HG02642 (cell line): ENCODE measurements at regions not wholly inside any gene's neighbourhood (a gene's known extent, or its start where the extent isn't known, plus 50 kb on each side); places are given as distances from the start of the nearest gene placed in this dataset.
"Not testable (repeated sequence)": the region's sequence is repeated elsewhere in the genome, so short reads cannot be mapped to it uniquely, and the experiment has no call there.

Experiments
- ATAC-seq: cut with Tn5 transposase; IDR thresholded peaks from one replicate; pipeline ENCODE4 v1.9.1; 2021; ENCODE audit warnings: mild to moderate bottlenecking; ENCODE audit not compliant: unreplicated experiment, poor library complexity

- ATAC-seq = no peak
These were observed 85.7 kb downstream of the SUCLG1 start for GRCh38 chr2:84373391-84373790.

DNA sequence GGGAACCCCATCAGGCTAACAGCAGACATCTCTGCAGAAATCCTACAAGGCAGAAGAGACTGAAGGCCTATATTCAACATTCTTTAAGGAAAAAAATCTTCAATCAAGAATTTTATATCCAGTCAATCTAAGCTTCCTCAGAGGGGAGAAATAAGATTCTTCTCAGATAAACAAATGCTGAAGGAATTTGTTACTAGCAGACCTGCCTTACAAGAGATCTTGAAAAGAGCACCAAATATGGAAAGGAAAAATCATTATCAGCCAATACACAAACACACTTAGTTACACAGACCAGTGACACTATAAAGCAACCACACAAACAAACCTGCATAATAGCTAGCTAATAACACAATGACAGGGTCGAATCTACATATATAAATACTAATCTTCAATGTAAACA is 96.5 kb downstream of the SUCLG1 start:
- no peak for ATAC-seq

GRCh38 chr2:84338069-84338468 is 121.0 kb downstream of the SUCLG1 start:
- ATAC-seq = no peak

GRCh38 chr2:84327645-84328249 is 131.3 kb downstream of the SUCLG1 start:
- no peak for ATAC-seq

DNA sequence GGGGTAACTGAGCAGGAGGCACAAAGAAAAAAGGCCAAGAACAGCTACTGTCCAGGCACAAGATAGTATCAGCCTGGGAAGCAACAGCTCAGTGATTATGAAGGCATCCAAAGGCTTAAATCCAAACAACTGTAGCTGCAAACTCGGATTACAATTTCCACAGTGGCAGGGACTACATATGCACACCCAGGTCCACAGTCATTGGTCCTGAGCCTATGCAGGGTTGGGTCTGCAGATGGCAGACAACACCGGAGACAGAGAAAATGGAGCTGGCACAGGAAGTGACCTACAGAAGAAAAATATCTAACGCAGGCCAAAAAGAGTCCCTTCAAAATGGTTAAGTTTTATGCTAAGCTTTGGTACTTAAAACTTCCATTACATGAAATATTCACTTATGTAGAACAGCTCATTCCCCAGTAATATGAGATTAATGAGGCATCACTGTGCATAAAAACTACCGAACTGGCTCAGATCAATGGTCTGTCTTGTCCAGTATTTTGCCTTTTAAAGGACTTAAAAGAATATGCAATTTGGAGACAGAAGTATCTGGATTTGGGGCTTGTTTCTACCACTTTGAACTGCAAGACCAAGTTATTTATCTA is 132.1 kb downstream of the SUCLG1 start:
- no peak for ATAC-seq

GRCh38 chr2:84323890-84324289 is 135.2 kb downstream of the SUCLG1 start:
- no peak for ATAC-seq

DNA sequence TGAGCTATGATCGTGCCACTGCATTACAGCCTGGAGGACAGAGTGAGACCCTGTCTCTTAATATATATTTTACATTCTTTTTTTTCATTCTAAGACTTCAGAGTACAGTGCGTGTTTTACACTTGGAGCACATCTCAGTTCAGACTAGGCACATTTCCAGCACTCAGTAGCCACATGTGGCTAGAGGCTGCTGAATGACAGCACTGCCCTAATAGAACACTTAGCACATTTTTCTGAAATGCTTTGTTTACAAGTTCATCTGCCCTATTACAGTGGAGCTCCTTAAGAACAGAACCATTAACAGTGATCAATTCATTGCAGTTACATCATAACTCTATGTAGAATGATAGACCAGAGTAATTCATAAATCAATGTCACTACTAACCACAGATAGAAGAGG is 138.1 kb downstream of the SUCLG1 start:
- ATAC-seq = no peak

DNA sequence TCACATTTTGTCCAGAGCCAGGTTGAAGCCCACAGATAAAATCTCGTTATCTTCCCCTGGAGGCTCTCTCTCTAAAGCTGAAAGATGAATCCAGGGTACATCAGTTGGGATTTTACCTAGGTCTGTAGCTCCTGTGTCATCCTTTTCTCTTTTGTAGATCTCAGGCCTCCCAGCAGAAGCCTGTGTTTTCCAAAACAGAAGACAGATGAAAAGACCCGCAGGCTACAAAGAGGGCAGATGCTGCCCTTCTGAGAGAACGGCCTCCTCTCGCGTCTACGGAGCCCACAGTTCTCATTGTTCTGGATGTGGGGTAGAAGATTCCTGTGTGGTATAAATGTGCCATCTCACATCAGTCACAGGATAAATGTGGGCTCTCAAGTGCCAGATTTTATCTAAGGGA is 139.5 kb downstream of the SUCLG1 start:
- no peak for ATAC-seq

- no peak for ATAC-seq
These were observed 141.9 kb downstream of the SUCLG1 start for GRCh38 chr2:84317135-84317534.

GRCh38 chr2:84314901-84315330 is 144.2 kb downstream of the SUCLG1 start:
- peak; percentile 99 for ATAC-seq

DNA sequence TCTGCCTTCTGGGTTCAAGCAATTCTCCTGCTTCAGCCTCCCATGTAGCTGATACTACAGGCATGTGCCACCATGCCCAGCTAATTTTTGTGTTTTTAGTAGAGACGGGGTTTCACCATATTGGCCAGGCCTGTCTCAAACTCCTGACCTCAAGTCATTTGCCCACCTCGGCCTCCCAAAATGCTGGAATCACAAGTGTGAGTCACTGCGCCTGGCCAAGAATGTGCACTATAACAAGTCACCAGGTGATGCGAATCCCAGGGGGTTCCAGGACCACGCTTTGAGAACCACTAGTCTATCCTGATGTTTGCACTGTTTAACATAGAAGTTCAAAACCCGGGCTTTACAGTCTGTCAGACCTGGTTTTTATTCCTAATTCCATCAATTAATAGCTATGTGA is 144.8 kb downstream of the SUCLG1 start:
- ATAC-seq = no peak

DNA sequence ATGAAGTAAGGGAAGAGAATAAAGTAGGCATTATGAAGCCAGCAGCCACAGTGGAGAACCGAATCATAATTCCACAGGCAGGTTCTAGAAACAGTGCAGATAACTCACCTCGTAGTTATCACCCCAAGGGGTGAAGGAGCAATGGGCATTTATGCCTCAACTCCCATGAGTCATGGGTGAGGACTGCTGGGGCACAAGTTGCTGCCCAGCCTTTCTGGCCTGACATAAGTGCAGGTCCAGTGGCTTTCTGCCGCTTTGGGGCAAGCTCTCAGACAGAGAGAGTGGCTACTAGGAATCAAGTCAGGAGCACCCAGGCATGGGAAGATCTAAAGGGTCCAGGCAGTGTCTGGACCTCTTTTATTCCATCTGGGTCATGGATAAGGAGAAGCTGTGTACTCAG is 149.8 kb downstream of the SUCLG1 start:
- ATAC-seq = no peak

DNA sequence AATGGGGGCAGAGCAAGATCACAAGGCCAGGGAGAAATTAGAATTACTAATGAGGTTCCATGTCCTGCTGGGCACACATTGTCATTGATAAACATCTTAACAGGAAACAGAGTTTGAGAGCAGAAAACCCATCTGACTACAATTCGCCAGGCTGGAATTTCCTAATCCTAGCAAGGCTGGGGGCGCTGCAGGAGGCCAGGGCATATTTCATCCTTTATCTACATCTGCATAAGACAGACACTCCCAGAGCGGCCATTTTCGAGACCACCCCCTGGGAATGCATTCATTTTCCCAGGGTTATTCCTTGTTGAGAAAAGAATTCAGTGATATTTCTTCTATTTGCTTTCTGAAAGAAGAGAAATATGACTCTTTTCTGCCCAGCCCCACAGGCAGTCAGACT is 152.7 kb downstream of the SUCLG1 start:
- no peak for ATAC-seq

- peak; percentile 96 for ATAC-seq
These were observed 156.3 kb downstream of the SUCLG1 start for GRCh38 chr2:84302513-84303412.

- ATAC-seq = no peak
These were observed 157.4 kb downstream of the SUCLG1 start for GRCh38 chr2:84301717-84302116.

DNA sequence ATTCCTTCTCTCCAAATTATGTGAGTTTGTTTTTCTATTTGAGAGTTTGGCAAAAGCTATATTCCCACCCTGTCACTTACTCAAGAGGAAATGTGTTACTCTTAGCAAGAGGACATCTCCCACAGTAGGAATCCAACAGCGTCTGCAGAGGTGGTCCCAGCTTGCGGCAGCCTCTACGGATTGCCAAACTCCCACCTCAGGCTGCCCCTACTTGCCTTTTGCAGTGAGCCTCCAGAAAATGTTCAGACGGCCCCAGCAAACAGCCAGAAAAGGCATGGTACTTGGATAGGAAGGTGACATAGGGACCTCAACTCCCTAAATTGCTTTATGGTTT is 158.4 kb downstream of the SUCLG1 start:
- ATAC-seq = no peak

GRCh38 chr2:84300001-84300695 is 158.9 kb downstream of the SUCLG1 start:
- ATAC-seq = not testable (repeated sequence)

- ATAC-seq = no peak
These were observed 159.8 kb downstream of the SUCLG1 start for GRCh38 chr2:84299211-84299775.

DNA sequence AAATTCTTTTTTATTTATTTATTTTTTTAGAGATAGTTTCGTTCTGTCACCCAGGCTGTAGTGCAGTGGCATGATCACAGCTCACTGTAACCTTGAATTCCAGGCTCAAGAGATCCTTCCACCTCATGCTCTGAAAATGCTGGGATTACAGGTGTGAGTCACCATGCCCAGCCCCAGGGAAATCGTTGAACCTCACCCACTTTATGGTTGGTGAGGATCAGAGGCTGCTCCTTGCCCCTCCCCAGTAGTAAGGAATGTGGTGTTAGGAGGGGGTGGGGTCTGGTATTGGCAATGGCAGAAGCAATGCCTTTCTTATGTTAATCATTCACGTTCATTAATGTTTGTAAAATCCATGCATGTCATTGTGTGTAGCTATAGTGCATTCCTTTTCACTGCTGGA is 161.9 kb downstream of the SUCLG1 start:
- ATAC-seq = no peak

- no peak for ATAC-seq
These were observed 165.2 kb downstream of the SUCLG1 start for GRCh38 chr2:84293791-84294380.
